Hepatocyte (in vitro differentiated cells): ENCODE measurements at regions not wholly inside any gene's neighbourhood (a gene's known extent, or its start where the extent isn't known, plus 50 kb on each side); places are given as distances from the start of the nearest gene placed in this dataset.

Experiments
- EZH2phosphoT487 ChIP-seq: fragments of 200-600 bp; sonication (generic); IDR thresholded peaks from one replicate; pipeline ENCODE4 v1.6.1; 2018; ENCODE audit warnings: antibody characterized with exemption, mild to moderate bottlenecking, low read depth, moderate library complexity; ENCODE audit not compliant: unreplicated experiment, severe bottlenecking
- TF ChIP-seq, protein P1 (sequence below): fragments of 200-600 bp; sonication (generic); IDR thresholded peaks from 2 replicates; pipeline ENCODE4 v1.5.1; 2016; ENCODE audit warnings: antibody characterized with exemption, mild to moderate bottlenecking; ENCODE audit not compliant: poor library complexity

DNA sequence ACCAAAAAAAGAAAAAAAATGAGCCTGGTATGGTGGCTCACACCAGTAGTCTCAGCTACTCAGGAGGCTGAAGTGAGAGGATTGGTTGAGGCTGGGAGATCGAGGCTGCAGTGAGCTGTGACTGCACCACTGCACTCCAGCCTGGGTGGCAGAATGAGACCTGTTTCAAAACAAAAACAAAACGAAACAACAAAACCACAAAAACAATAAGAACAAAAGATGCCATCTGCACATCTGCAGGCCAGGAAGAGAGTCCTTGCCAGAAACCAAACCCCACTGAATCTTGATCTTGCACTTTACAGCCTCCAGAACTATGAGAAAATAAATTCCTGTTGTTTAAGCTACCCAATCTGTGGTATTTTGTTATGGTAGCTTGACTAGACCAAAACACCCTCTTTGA is 207.7 kb downstream of the YTHDC2 start:
- TF ChIP-seq, protein P1, sequence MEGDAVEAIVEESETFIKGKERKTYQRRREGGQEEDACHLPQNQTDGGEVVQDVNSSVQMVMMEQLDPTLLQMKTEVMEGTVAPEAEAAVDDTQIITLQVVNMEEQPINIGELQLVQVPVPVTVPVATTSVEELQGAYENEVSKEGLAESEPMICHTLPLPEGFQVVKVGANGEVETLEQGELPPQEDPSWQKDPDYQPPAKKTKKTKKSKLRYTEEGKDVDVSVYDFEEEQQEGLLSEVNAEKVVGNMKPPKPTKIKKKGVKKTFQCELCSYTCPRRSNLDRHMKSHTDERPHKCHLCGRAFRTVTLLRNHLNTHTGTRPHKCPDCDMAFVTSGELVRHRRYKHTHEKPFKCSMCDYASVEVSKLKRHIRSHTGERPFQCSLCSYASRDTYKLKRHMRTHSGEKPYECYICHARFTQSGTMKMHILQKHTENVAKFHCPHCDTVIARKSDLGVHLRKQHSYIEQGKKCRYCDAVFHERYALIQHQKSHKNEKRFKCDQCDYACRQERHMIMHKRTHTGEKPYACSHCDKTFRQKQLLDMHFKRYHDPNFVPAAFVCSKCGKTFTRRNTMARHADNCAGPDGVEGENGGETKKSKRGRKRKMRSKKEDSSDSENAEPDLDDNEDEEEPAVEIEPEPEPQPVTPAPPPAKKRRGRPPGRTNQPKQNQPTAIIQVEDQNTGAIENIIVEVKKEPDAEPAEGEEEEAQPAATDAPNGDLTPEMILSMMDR, result no peak
- TF ChIP-seq EZH2phosphoT487, result no peak
